H9 (cell line): ENCODE measurements at regions not wholly inside any gene's neighbourhood (a gene's known extent, or its start where the extent isn't known, plus 50 kb on each side); places are given as distances from the start of the nearest gene placed in this dataset.

Experiments used
- DNase-seq: peaks from one replicate; pipeline ENCODE4 v3.0.0-alpha.2; 2017
- H2AFZ ChIP-seq: one replicate; pipeline ENCODE4 v1.6.1; 2013; ENCODE audit warnings: mild to moderate bottlenecking, low read length, control low read depth, moderate library complexity
- H2AK5ac ChIP-seq: 2 replicates; pipeline ENCODE4 v1.6.1; 2013; ENCODE audit warnings: low read length, control low read depth, mixed read lengths; ENCODE audit not compliant: insufficient read length
- H2BK120ac ChIP-seq: one replicate; pipeline ENCODE4 v1.6.1; 2013; ENCODE audit warnings: low read depth, mild to moderate bottlenecking, low read length, control low read depth, inconsistent platforms; ENCODE audit not compliant: poor library complexity, severe bottlenecking
- H2BK12ac ChIP-seq: 2 replicates; pipeline ENCODE4 v1.6.1; 2013; ENCODE audit warnings: low read length, control low read depth, mixed read lengths, low read depth; ENCODE audit not compliant: insufficient read length
- H2BK15ac ChIP-seq: 2 replicates; pipeline ENCODE4 v1.6.1; 2013; ENCODE audit warnings: low read depth, low read length, control low read depth
- H2BK20ac ChIP-seq: one replicate; pipeline ENCODE4 v1.6.1; 2013; ENCODE audit warnings: low read depth, mild to moderate bottlenecking, low read length, control low read depth, inconsistent platforms; ENCODE audit not compliant: poor library complexity, severe bottlenecking
- H2BK5ac ChIP-seq: 2 replicates; pipeline ENCODE4 v1.6.1; 2013; ENCODE audit warnings: low read length, control low read depth, mixed read lengths; ENCODE audit not compliant: insufficient read length
- H3K14ac ChIP-seq: 2 replicates; pipeline ENCODE4 v1.6.1; 2013; ENCODE audit warnings: low read length, control low read depth; ENCODE audit not compliant: insufficient read depth
- H3K18ac ChIP-seq: 2 replicates; pipeline ENCODE4 v1.6.1; 2013; ENCODE audit warnings: low read depth, mild to moderate bottlenecking, mixed read lengths, low read length, control low read depth; ENCODE audit not compliant: insufficient read length
- H3K23ac ChIP-seq: 2 replicates; pipeline ENCODE4 v1.6.1; 2013; ENCODE audit warnings: low read length, control low read depth, mixed read lengths, low read depth; ENCODE audit not compliant: insufficient read length
- H3K23me2 ChIP-seq: 2 replicates; pipeline ENCODE4 v1.6.1; 2013; ENCODE audit warnings: low read depth, mild to moderate bottlenecking, mixed read lengths, low read length, control low read depth; ENCODE audit not compliant: insufficient read length, poor library complexity, severe bottlenecking
- H3K27ac ChIP-seq: 2 replicates; pipeline ENCODE4 v1.5.1; 2013; ENCODE audit warnings: low read length, control low read depth, mixed read lengths, low read depth; ENCODE audit not compliant: insufficient read length
- H3K27me3 ChIP-seq: 2 replicates; pipeline ENCODE4 v1.6.1; 2013; ENCODE audit warnings: low read length, control low read depth, inconsistent platforms; ENCODE audit not compliant: insufficient read depth
- H3K4ac ChIP-seq: 2 replicates; pipeline ENCODE4 v1.6.1; 2013; ENCODE audit warnings: low read depth, mild to moderate bottlenecking, control low read depth, inconsistent platforms, low read length, moderate library complexity
- H3K4me1 ChIP-seq: 2 replicates; pipeline ENCODE4 v1.6.1; 2013; ENCODE audit warnings: low read length, control low read depth, inconsistent platforms; ENCODE audit not compliant: insufficient read depth
- H3K4me2 ChIP-seq: 2 replicates; pipeline ENCODE4 v1.6.1; 2013; ENCODE audit warnings: low read length, control low read depth, mixed read lengths; ENCODE audit not compliant: insufficient read length, insufficient read depth
- H3K56ac ChIP-seq: 2 replicates; pipeline ENCODE4 v1.6.1; 2013; ENCODE audit warnings: low read depth, mild to moderate bottlenecking, mixed read lengths, low read length, control low read depth; ENCODE audit not compliant: insufficient read length
- H3K79me1 ChIP-seq: 2 replicates; pipeline ENCODE4 v1.6.1; 2013; ENCODE audit warnings: low read depth, mild to moderate bottlenecking, moderate library complexity, low read length, control low read depth, inconsistent platforms; ENCODE audit not compliant: insufficient read depth, poor library complexity, severe bottlenecking
- H3K79me2 ChIP-seq: 2 replicates; pipeline ENCODE4 v1.6.1; 2013; ENCODE audit warnings: low read length, control low read depth, inconsistent platforms; ENCODE audit not compliant: insufficient read depth
- H3K9ac ChIP-seq: 2 replicates; pipeline ENCODE4 v1.6.1; 2013; ENCODE audit warnings: low read length, control low read depth, mixed read lengths; ENCODE audit not compliant: insufficient read length; ENCODE audit errors: extremely low read depth
- H3K9me3 ChIP-seq: one replicate; pipeline ENCODE4 v1.6.1; 2013; ENCODE audit warnings: low read depth, low read length, inconsistent platforms; ENCODE audit not compliant: control insufficient read depth
- H3T11ph ChIP-seq: one replicate; pipeline ENCODE4 v1.6.1; 2013; ENCODE audit warnings: mild to moderate bottlenecking, low read length, control low read depth, inconsistent platforms
- H4K20me1 ChIP-seq: one replicate; pipeline ENCODE4 v1.6.1; 2013; ENCODE audit not compliant: control insufficient read depth, insufficient read length, insufficient read depth
- H4K5ac ChIP-seq: 2 replicates; pipeline ENCODE4 v1.6.1; 2013; ENCODE audit warnings: low read depth, mild to moderate bottlenecking, mixed read lengths, low read length, control low read depth; ENCODE audit not compliant: insufficient read length
- H4K8ac ChIP-seq: replicated peaks from 2 replicates; pipeline ENCODE4 v1.6.1; 2013; ENCODE audit warnings: low read length, control low read depth, mixed read lengths, low read depth; ENCODE audit not compliant: insufficient read length
- H4K91ac ChIP-seq: 2 replicates; pipeline ENCODE4 v1.6.1; 2013; ENCODE audit warnings: low read depth, mild to moderate bottlenecking, moderate library complexity, mixed read lengths, low read length, control low read depth; ENCODE audit not compliant: insufficient read length
- H3K27ac Mint-ChIP-seq, 3 experiments: 2 replicates in 2 of 3; 3 replicates in 1 of 3; pipeline ENCODE4 v1.8.0; 2020 to 2021; ENCODE audit warnings: mixed read lengths in 3 of 3, mild to moderate bottlenecking in 1 of 3, moderate library complexity in 1 of 3
- H3K27me3 Mint-ChIP-seq: 2 replicates; pipeline ENCODE4 v1.8.0; 2021; ENCODE audit warnings: low read depth, mild to moderate bottlenecking, moderate library complexity, mixed read lengths
- H3K36me3 Mint-ChIP-seq, 3 experiments: 2 replicates in 2 of 3; 3 replicates in 1 of 3; pipeline ENCODE4 v1.8.0; 2020 to 2021; ENCODE audit warnings: low read depth in 3 of 3, mixed read lengths in 3 of 3; ENCODE audit not compliant: insufficient read depth in 1 of 3
- H3K4me1 Mint-ChIP-seq, 2 experiments: 2 replicates each; pipeline ENCODE4 v1.8.0; 2020; ENCODE audit warnings: mixed read lengths in 2 of 2
- H3K4me3 Mint-ChIP-seq, 2 experiments: 2 replicates in 1 of 2; 3 replicates in 1 of 2; pipeline ENCODE4 v1.8.0; 2020 to 2021; ENCODE audit warnings: mild to moderate bottlenecking in 2 of 2, mixed read lengths in 2 of 2, moderate library complexity in 1 of 2
- H3K9me3 Mint-ChIP-seq, 2 experiments: 2 replicates in 1 of 2; 3 replicates in 1 of 2; pipeline ENCODE4 v1.8.0; 2020; ENCODE audit warnings: mild to moderate bottlenecking in 2 of 2, mixed read lengths in 2 of 2, moderate library complexity in 1 of 2
- WGBS: extraction: QIAGEN DNeasy Blood & Tissue Kit; methylation state at CpG from one replicate; pipeline ENCODE4 v1.1.7; 2013; ENCODE audit warnings: missing lambda C conversion rate, low lambda C conversion rate, mixed read lengths; ENCODE audit not compliant: insufficient read length; ENCODE audit errors: extremely low coverage; 5-methylcytosine and 5-hydroxymethylcytosine counted together
- TF ChIP-seq, protein P1 (sequence below): fragments of 200-600 bp; sonication (generic); conservative IDR thresholded peaks from 3 replicates; pipeline ENCODE4 v1.8.0; 2021; ENCODE audit warnings: antibody characterized with exemption, mild to moderate bottlenecking

DNA sequence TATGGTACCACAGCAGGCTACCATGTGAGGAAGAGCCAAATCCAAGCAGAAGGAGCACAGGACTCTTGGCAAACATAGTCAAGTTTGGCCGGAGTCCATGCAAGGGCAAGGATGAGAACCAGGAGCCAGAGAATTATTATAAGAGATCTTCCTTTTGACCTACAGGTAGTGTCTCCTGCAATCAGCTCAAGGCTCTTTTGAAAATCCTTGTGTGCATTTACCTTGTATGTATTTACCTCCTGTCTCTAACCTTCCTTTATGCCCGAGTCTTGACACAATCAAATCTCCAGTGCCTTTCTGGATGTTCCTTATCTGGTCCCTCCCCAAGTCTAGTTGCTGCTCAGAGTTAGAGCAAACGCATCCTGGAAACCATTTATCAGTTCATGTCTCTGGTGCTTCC, 855.0 kb upstream of the CELF4 start:
- H3K4me3 Mint-ChIP-seq: no peak overlapping the region
- H3T11ph ChIP-seq: no peak overlapping the region
- no CpG with 5 or more reads among the region's 3 CpGs for WGBS
- H3K4ac ChIP-seq: no peak overlapping the region
- H2BK15ac ChIP-seq: no peak overlapping the region
- H3K27ac Mint-ChIP-seq: no peak overlapping the region
- peaks cover 14 to 20% of the 10 kb centered on the region in 2 experiments for H3K4me1 Mint-ChIP-seq
- H4K5ac ChIP-seq: no peak overlapping the region
- H2AFZ ChIP-seq: no peak overlapping the region
- TF ChIP-seq, protein P1, sequence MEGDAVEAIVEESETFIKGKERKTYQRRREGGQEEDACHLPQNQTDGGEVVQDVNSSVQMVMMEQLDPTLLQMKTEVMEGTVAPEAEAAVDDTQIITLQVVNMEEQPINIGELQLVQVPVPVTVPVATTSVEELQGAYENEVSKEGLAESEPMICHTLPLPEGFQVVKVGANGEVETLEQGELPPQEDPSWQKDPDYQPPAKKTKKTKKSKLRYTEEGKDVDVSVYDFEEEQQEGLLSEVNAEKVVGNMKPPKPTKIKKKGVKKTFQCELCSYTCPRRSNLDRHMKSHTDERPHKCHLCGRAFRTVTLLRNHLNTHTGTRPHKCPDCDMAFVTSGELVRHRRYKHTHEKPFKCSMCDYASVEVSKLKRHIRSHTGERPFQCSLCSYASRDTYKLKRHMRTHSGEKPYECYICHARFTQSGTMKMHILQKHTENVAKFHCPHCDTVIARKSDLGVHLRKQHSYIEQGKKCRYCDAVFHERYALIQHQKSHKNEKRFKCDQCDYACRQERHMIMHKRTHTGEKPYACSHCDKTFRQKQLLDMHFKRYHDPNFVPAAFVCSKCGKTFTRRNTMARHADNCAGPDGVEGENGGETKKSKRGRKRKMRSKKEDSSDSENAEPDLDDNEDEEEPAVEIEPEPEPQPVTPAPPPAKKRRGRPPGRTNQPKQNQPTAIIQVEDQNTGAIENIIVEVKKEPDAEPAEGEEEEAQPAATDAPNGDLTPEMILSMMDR: no peak
- H2BK12ac ChIP-seq: no peak overlapping the region
- H3K79me1 ChIP-seq: no peaks in the 10 kb centered on the region
- no peaks in the 10 kb centered on the region for H3K9me3 ChIP-seq
- no peaks in the 10 kb centered on the region for H3K23me2 ChIP-seq
- no peak overlapping the region for H4K91ac ChIP-seq
- H3K4me2 ChIP-seq: no peak overlapping the region
- no peak overlapping the region for H2BK20ac ChIP-seq
- no peaks in the 10 kb centered on the region for H3K27me3 ChIP-seq
- H2BK120ac ChIP-seq: no peak overlapping the region
- H4K8ac ChIP-seq: no peak overlapping the region
- no peaks in the 10 kb centered on the region for H3K36me3 Mint-ChIP-seq
- no peak for DNase-seq
- no peaks in the 10 kb centered on the region for H3K79me2 ChIP-seq
- H3K4me1 ChIP-seq: no peaks in the 10 kb centered on the region
- H2BK5ac ChIP-seq: no peak overlapping the region
- no peak overlapping the region for H2AK5ac ChIP-seq
- H3K27me3 Mint-ChIP-seq: no peaks in the 10 kb centered on the region
- no peak overlapping the region for H3K23ac ChIP-seq
- no peak overlapping the region for H3K27ac ChIP-seq
- no peak overlapping the region for H3K56ac ChIP-seq
- no peaks in the 10 kb centered on the region for H4K20me1 ChIP-seq
- no peak overlapping the region for H3K9ac ChIP-seq
- H3K9me3 Mint-ChIP-seq: no peaks in the 10 kb centered on the region
- H3K18ac ChIP-seq: no peak overlapping the region
- H3K14ac ChIP-seq: no peak overlapping the region
